ENCODE measurements at regions not wholly inside any gene's neighbourhood (a gene's known extent, or its start where the extent isn't known, plus 50 kb on each side); places are given as distances from the start of the nearest gene placed in this dataset.

- intact Hi-C loops (cut with DNase I; ENCODE audit: low total_unique reads): no loop called here
- Histone ChIP-seq H3K27me3 (no peaks in the 10 kb centered on the region), H3K36me3 (no peaks in the 10 kb centered on the region), H3K4me3 (no peak overlapping the region), H3K9me3 (no peaks in the 10 kb centered on the region), H3K4me1 (no peaks in the 10 kb centered on the region), H3K27ac (peak overlapping the region in 1 of 2 donors; percentile 10)
- TF ChIP-seq POLR2AphosphoS5 (IDR thresholded peaks at IDR 0.05) (peak in 1 of 3 donors; percentile 23), POLR2A (IDR thresholded peaks at IDR 0.05) (no peak), CTCF (IDR thresholded peaks at IDR 0.05) (no peak)
- DNase-seq (ENCODE audit: low spot score in 2 of 2): peak in 1 of 2 donors; percentile 53
Observed at GRCh38 chr13:37495046-37495445, 103.5 kb downstream of the POSTN start.

- DNase-seq (ENCODE audit: low spot score in 2 of 2): no peak
- peak overlapping the region; percentile 63 to 82 for H3K27ac ChIP-seq
- H3K4me1 ChIP-seq: no peaks in the 10 kb centered on the region
- H3K4me3 ChIP-seq: no peak overlapping the region
- H3K27me3 ChIP-seq: no peaks in the 10 kb centered on the region
- no peaks in the 10 kb centered on the region for H3K36me3 ChIP-seq
- intact Hi-C loops (cut with DNase I; ENCODE audit: low total_unique reads): no loop called here
- no peaks in the 10 kb centered on the region for H3K9me3 ChIP-seq
- TF ChIP-seq POLR2A (IDR thresholded peaks at IDR 0.05) (no peak), POLR2AphosphoS5 (IDR thresholded peaks at IDR 0.05) (no peak), CTCF (IDR thresholded peaks at IDR 0.05) (no peak)
Observed at GRCh38 chr13:37493775-37494174, 104.8 kb downstream of the POSTN start.

GRCh38 chr13:37492741-37493514 lies 105.6 kb downstream of the POSTN start:
- Histone ChIP-seq H3K4me1 (no peaks in the 10 kb centered on the region), H3K27ac (peak overlapping the region; percentile 63 to 82), H3K36me3 (no peaks in the 10 kb centered on the region), H3K4me3 (no peak overlapping the region), H3K27me3 (no peaks in the 10 kb centered on the region), H3K9me3 (no peaks in the 10 kb centered on the region)
- intact Hi-C loops (cut with DNase I; ENCODE audit: low total_unique reads): no loop called here
- TF ChIP-seq CTCF (IDR thresholded peaks at IDR 0.05) (no peak), POLR2A (IDR thresholded peaks at IDR 0.05) (no peak), POLR2AphosphoS5 (IDR thresholded peaks at IDR 0.05) (no peak)
- DNase-seq (ENCODE audit: low spot score in 2 of 2): peak in 1 of 2 donors; percentile 58

GRCh38 chr13:37492075-37492474 lies 106.5 kb downstream of the POSTN start:
- TF ChIP-seq POLR2AphosphoS5 (IDR thresholded peaks at IDR 0.05) (no peak), POLR2A (IDR thresholded peaks at IDR 0.05) (no peak), CTCF (IDR thresholded peaks at IDR 0.05) (no peak)
- H3K4me3 ChIP-seq: no peak overlapping the region
- intact Hi-C loops (cut with DNase I; ENCODE audit: low total_unique reads): no loop called here
- no peak for DNase-seq (ENCODE audit: low spot score in 2 of 2)
- H3K27me3 ChIP-seq: no peaks in the 10 kb centered on the region
- H3K27ac ChIP-seq: peak overlapping the region; percentile 66 to 76
- no peaks in the 10 kb centered on the region for H3K4me1 ChIP-seq
- no peaks in the 10 kb centered on the region for H3K36me3 ChIP-seq
- no peaks in the 10 kb centered on the region for H3K9me3 ChIP-seq

GRCh38 chr13:37491661-37492060 lies 106.9 kb downstream of the POSTN start:
- no peak for DNase-seq (ENCODE audit: low spot score in 2 of 2)
- H3K27ac ChIP-seq: peak overlapping the region; percentile 66 to 76
- no peaks in the 10 kb centered on the region for H3K9me3 ChIP-seq
- H3K27me3 ChIP-seq: no peaks in the 10 kb centered on the region
- no peak for TF ChIP-seq POLR2A (IDR thresholded peaks at IDR 0.05)
- no peak for TF ChIP-seq CTCF (IDR thresholded peaks at IDR 0.05)
- TF ChIP-seq POLR2AphosphoS5 (IDR thresholded peaks at IDR 0.05): no peak
- H3K36me3 ChIP-seq: no peaks in the 10 kb centered on the region
- no peak overlapping the region for H3K4me3 ChIP-seq
- no peaks in the 10 kb centered on the region for H3K4me1 ChIP-seq
- intact Hi-C loops (cut with DNase I; ENCODE audit: low total_unique reads): no loop called here
